ENCODE measurements at regions not wholly inside any gene's neighbourhood (a gene's known extent, or its start where the extent isn't known, plus 50 kb on each side); places are given as distances from the start of the nearest gene placed in this dataset.

GRCh38 chr16:13672196-13672595 is 247.8 kb upstream of the ERCC4 start:
- TF ChIP-seq, protein P1, sequence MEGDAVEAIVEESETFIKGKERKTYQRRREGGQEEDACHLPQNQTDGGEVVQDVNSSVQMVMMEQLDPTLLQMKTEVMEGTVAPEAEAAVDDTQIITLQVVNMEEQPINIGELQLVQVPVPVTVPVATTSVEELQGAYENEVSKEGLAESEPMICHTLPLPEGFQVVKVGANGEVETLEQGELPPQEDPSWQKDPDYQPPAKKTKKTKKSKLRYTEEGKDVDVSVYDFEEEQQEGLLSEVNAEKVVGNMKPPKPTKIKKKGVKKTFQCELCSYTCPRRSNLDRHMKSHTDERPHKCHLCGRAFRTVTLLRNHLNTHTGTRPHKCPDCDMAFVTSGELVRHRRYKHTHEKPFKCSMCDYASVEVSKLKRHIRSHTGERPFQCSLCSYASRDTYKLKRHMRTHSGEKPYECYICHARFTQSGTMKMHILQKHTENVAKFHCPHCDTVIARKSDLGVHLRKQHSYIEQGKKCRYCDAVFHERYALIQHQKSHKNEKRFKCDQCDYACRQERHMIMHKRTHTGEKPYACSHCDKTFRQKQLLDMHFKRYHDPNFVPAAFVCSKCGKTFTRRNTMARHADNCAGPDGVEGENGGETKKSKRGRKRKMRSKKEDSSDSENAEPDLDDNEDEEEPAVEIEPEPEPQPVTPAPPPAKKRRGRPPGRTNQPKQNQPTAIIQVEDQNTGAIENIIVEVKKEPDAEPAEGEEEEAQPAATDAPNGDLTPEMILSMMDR (conservative IDR thresholded peaks at IDR 0.05; ENCODE audit: low read length) = no peak
- TF ChIP-seq EZH2phosphoT487 (IDR thresholded peaks at IDR 0.05; ENCODE audit: borderline replicate concordance, low read depth, low read length) = no peak

Measured in OCI-LY7 (cell line).